GM23338 (cell line): ENCODE measurements at regions not wholly inside any gene's neighbourhood (a gene's known extent, or its start where the extent isn't known, plus 50 kb on each side); places are given as distances from the start of the nearest gene placed in this dataset.

Experiments used
- CREB1 ChIP-seq: fragments of 250-450 bp; sonication (Bioruptor Pico); IDR thresholded peaks from 2 replicates; pipeline ENCODE4 v1.5.0; 2020; ENCODE audit warnings: low read depth, mild to moderate bottlenecking, moderate library complexity
- ETS1 ChIP-seq: IDR thresholded peaks from 2 replicates; pipeline ENCODE4 v1.6.1; 2016; ENCODE audit warnings: antibody characterized with exemption
- EZH2 ChIP-seq: fragments of 200-600 bp; sonication (generic); IDR thresholded peaks from one replicate; pipeline ENCODE4 v1.8.0; 2017; ENCODE audit warnings: antibody characterized with exemption, mild to moderate bottlenecking, low read depth; ENCODE audit not compliant: unreplicated experiment
- EZH2phosphoT487 ChIP-seq: fragments of 200-600 bp; sonication (generic); IDR thresholded peaks from one replicate; pipeline ENCODE4 v1.8.1; 2018; ENCODE audit warnings: antibody characterized with exemption; ENCODE audit not compliant: unreplicated experiment
- JUNB ChIP-seq: IDR thresholded peaks from one replicate; pipeline ENCODE4 v1.6.1; 2016; ENCODE audit warnings: antibody characterized with exemption; ENCODE audit not compliant: unreplicated experiment
- POLR2AphosphoS5 ChIP-seq: IDR thresholded peaks from 2 replicates; pipeline ENCODE4 v1.6.1; 2016; ENCODE audit warnings: antibody characterized with exemption, low read depth
- REST ChIP-seq: IDR thresholded peaks from one replicate; pipeline ENCODE4 v1.6.1; 2018; ENCODE audit warnings: antibody characterized with exemption; ENCODE audit not compliant: unreplicated experiment
- TF ChIP-seq, protein P1 (sequence below), 2 experiments: fragments of 200-600 bp in 1 of 2; sonication (generic) in 1 of 2; conservative IDR thresholded peaks; 2 replicates each; pipeline versions ENCODE4 v1.5.1 to v1.6.1; 2016 to 2017; ENCODE audit warnings: antibody characterized with exemption in 2 of 2, low read depth in 2 of 2, mild to moderate bottlenecking in 2 of 2, moderate library complexity in 1 of 2

DNA sequence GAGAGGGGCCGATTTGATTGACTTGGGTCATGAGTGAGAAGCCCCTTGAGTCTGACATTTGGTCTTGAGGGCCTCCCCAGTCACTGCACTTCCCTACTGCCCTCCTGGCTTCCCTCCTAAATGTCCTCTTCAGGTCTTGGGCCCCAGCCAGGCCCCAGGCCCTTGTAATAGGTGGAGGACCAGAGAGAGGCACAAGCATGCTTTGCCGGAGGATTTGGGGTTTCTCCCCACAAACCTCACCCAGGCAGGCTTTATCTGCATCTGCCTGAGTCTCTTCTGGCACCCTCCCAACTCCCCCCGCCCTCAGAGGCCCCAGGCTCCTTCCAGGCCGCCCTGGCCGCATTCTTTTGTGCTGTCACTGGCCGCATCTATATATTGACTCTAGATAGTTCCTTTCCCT lies 270.7 kb downstream of the HAUS1 start:
- TF ChIP-seq EZH2phosphoT487: no peak
- TF ChIP-seq, protein P1, sequence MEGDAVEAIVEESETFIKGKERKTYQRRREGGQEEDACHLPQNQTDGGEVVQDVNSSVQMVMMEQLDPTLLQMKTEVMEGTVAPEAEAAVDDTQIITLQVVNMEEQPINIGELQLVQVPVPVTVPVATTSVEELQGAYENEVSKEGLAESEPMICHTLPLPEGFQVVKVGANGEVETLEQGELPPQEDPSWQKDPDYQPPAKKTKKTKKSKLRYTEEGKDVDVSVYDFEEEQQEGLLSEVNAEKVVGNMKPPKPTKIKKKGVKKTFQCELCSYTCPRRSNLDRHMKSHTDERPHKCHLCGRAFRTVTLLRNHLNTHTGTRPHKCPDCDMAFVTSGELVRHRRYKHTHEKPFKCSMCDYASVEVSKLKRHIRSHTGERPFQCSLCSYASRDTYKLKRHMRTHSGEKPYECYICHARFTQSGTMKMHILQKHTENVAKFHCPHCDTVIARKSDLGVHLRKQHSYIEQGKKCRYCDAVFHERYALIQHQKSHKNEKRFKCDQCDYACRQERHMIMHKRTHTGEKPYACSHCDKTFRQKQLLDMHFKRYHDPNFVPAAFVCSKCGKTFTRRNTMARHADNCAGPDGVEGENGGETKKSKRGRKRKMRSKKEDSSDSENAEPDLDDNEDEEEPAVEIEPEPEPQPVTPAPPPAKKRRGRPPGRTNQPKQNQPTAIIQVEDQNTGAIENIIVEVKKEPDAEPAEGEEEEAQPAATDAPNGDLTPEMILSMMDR (conservative IDR thresholded peaks at IDR 0.05; ENCODE audit: low read depth in 2 of 2): no peak
- no peak for TF ChIP-seq POLR2AphosphoS5
- TF ChIP-seq EZH2: no peak
- no peak for TF ChIP-seq ETS1
- no peak for TF ChIP-seq JUNB
- TF ChIP-seq CREB1 (CRISPR knock-in tag): no peak
- no peak for TF ChIP-seq REST
